Astrocyte (in vitro differentiated cells and primary cell): ENCODE measurements at regions not wholly inside any gene's neighbourhood (a gene's known extent, or its start where the extent isn't known, plus 50 kb on each side); places are given as distances from the start of the nearest gene placed in this dataset.

Experiments
- DNase-seq: peaks from one replicate; pipeline ENCODE4 v3.0.0-alpha.2; 2010; ENCODE audit warnings: low read depth
- FAIRE-seq: peaks from 2 replicates; lab custom pipeline; 2011; peaks lifted over from hg19 to GRCh38; lab: Jason Lieb, UNC
- H2AFZ ChIP-seq: 2 replicates; pipeline ENCODE4 v1.6.0; 2012; ENCODE audit warnings: low read depth, low read length, inconsistent platforms
- H3K27ac ChIP-seq: 2 replicates; pipeline ENCODE4 v1.5.1; 2011; ENCODE audit warnings: low read depth, low read length, inconsistent platforms
- H3K27me3 ChIP-seq: 2 replicates; pipeline ENCODE4 v1.6.0; 2011; ENCODE audit warnings: low read length, inconsistent platforms; ENCODE audit not compliant: insufficient read depth
- H3K36me3 ChIP-seq: 2 replicates; pipeline ENCODE4 v1.5.1; 2011; ENCODE audit warnings: low read length, inconsistent platforms; ENCODE audit not compliant: insufficient read depth
- H3K4me1 ChIP-seq: 2 replicates; pipeline ENCODE4 v1.5.1; 2011; ENCODE audit warnings: low read length, inconsistent platforms; ENCODE audit not compliant: insufficient read depth
- H3K4me2 ChIP-seq: 2 replicates; pipeline ENCODE4 v1.6.0; 2012; ENCODE audit warnings: low read length, inconsistent platforms
- H3K4me3 ChIP-seq: 2 replicates; pipeline ENCODE4 v1.5.1; 2011; ENCODE audit warnings: low read depth, mild to moderate bottlenecking, low read length, inconsistent platforms; ENCODE audit not compliant: insufficient read depth
- H3K79me2 ChIP-seq: 2 replicates; pipeline ENCODE4 v1.6.0; 2012; ENCODE audit warnings: mild to moderate bottlenecking, low read length, inconsistent platforms; ENCODE audit not compliant: insufficient read depth
- H3K9ac ChIP-seq: 2 replicates; pipeline ENCODE4 v1.6.0; 2012; ENCODE audit warnings: mild to moderate bottlenecking, low read length, inconsistent platforms
- H3K9me3 ChIP-seq: 2 replicates; pipeline ENCODE4 v1.5.1; 2012; ENCODE audit warnings: low read depth, mild to moderate bottlenecking, low read length, inconsistent platforms; ENCODE audit not compliant: insufficient read depth
- H4K20me1 ChIP-seq: 2 replicates; pipeline ENCODE4 v1.6.0; 2012; ENCODE audit warnings: low read length, inconsistent platforms; ENCODE audit not compliant: insufficient read depth
- H3K27ac Mint-ChIP-seq: one replicate; pipeline ENCODE4 v1.8.0; 2021; ENCODE audit warnings: mild to moderate bottlenecking, mixed read lengths; ENCODE audit not compliant: unreplicated experiment
- H3K27me3 Mint-ChIP-seq: one replicate; pipeline ENCODE4 v1.8.0; 2021; ENCODE audit warnings: low read depth, mixed read lengths; ENCODE audit not compliant: unreplicated experiment
- H3K36me3 Mint-ChIP-seq: one replicate; pipeline ENCODE4 v1.8.0; 2021; ENCODE audit warnings: low read depth, mixed read lengths; ENCODE audit not compliant: unreplicated experiment
- H3K4me1 Mint-ChIP-seq: one replicate; pipeline ENCODE4 v1.8.0; 2021; ENCODE audit warnings: low read depth, mixed read lengths; ENCODE audit not compliant: unreplicated experiment
- H3K4me3 Mint-ChIP-seq: one replicate; pipeline ENCODE4 v1.8.0; 2021; ENCODE audit warnings: mild to moderate bottlenecking, moderate library complexity, mixed read lengths; ENCODE audit not compliant: unreplicated experiment
- H3K9me3 Mint-ChIP-seq: one replicate; pipeline ENCODE4 v1.8.0; 2021; ENCODE audit warnings: mild to moderate bottlenecking, mixed read lengths; ENCODE audit not compliant: unreplicated experiment
- EZH2 ChIP-seq: IDR thresholded peaks from 2 replicates; pipeline ENCODE4 v1.6.1; 2012; ENCODE audit warnings: mild to moderate bottlenecking, low read length, inconsistent platforms; ENCODE audit not compliant: insufficient read depth
- TF ChIP-seq, protein P1 (sequence below): IDR thresholded peaks from 2 replicates; pipeline ENCODE4 v1.5.1; 2011; ENCODE audit warnings: low read depth, mild to moderate bottlenecking, inconsistent platforms, low read length, moderate library complexity; ENCODE audit not compliant: insufficient read depth

DNA sequence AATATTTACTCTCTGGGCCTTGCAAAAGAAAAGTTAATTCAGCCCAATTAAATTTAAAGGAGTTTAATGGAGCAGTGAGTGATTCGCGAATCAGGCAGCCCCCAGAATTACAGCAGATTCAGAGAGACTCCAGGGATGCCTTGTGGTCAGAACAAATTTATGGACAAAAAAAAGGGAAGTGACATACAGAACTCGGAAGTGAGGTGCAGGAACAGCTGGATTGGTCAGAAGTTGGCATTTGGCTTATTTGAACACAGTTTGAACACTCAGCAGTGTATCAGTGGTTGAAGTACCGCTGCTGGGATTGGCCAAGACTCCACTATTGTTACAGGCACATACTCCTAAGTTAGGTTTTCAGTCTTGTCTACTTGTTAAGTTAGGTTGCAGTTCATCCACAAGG, 145.0 kb upstream of the GAP43 start:
- no peak overlapping the region for H3K4me3 ChIP-seq
- no peaks in the 10 kb centered on the region for H3K4me1 ChIP-seq
- H3K9me3 ChIP-seq: no peaks in the 10 kb centered on the region
- Mint-ChIP-seq H3K4me3 (no peak overlapping the region), H3K27me3 (peaks cover 2% of the 10 kb centered on the region), H3K27ac (no peak overlapping the region), H3K9me3 (no peaks in the 10 kb centered on the region), H3K4me1 (no peaks in the 10 kb centered on the region), H3K36me3 (no peaks in the 10 kb centered on the region)
- DNase-seq (no peak), FAIRE-seq (no peak)
- no peak overlapping the region for H3K27ac ChIP-seq
- TF ChIP-seq, protein P1, sequence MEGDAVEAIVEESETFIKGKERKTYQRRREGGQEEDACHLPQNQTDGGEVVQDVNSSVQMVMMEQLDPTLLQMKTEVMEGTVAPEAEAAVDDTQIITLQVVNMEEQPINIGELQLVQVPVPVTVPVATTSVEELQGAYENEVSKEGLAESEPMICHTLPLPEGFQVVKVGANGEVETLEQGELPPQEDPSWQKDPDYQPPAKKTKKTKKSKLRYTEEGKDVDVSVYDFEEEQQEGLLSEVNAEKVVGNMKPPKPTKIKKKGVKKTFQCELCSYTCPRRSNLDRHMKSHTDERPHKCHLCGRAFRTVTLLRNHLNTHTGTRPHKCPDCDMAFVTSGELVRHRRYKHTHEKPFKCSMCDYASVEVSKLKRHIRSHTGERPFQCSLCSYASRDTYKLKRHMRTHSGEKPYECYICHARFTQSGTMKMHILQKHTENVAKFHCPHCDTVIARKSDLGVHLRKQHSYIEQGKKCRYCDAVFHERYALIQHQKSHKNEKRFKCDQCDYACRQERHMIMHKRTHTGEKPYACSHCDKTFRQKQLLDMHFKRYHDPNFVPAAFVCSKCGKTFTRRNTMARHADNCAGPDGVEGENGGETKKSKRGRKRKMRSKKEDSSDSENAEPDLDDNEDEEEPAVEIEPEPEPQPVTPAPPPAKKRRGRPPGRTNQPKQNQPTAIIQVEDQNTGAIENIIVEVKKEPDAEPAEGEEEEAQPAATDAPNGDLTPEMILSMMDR: no peak
- no peaks in the 10 kb centered on the region for H3K79me2 ChIP-seq
- H2AFZ ChIP-seq: no peak overlapping the region
- no peak overlapping the region for H3K4me2 ChIP-seq
- H3K36me3 ChIP-seq: no peaks in the 10 kb centered on the region
- no peaks in the 10 kb centered on the region for H4K20me1 ChIP-seq
- no peak overlapping the region for H3K9ac ChIP-seq
- no peaks in the 10 kb centered on the region for H3K27me3 ChIP-seq

DNA sequence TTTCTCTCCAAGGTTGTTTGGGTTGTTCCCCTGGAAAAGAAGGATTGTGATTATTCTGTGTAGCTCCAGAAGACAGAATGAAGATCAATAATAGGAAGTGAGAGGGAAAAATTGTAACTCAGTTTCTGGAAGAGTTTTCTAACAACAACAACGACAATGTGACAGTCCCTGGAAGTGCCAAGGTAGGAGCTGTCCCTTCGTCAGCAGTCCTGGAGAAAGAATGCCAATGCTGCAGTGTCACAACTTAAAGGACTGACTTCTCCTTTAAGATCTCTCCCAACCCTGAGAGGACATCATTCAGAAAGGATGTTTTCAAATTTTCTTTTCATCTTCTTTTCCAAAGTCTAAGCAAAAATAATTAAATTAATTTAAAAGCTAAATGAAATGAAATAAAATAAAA, 136.4 kb upstream of the GAP43 start:
- Histone ChIP-seq H3K36me3 (no peaks in the 10 kb centered on the region), H3K27ac (no peak overlapping the region), H3K79me2 (no peaks in the 10 kb centered on the region), H2AFZ (no peak overlapping the region), H3K9ac (no peak overlapping the region), H3K4me1 (no peaks in the 10 kb centered on the region), H4K20me1 (no peaks in the 10 kb centered on the region), H3K9me3 (no peaks in the 10 kb centered on the region), H3K4me3 (no peak overlapping the region), H3K4me2 (no peak overlapping the region), H3K27me3 (no peaks in the 10 kb centered on the region)
- Mint-ChIP-seq H3K9me3 (no peaks in the 10 kb centered on the region), H3K27me3 (peaks cover 4% of the 10 kb centered on the region), H3K27ac (no peak overlapping the region), H3K36me3 (no peaks in the 10 kb centered on the region), H3K4me1 (no peaks in the 10 kb centered on the region), H3K4me3 (no peak overlapping the region)
- no peak for TF ChIP-seq EZH2
- TF ChIP-seq, protein P1: no peak
- DNase-seq (no peak), FAIRE-seq (no peak)

DNA sequence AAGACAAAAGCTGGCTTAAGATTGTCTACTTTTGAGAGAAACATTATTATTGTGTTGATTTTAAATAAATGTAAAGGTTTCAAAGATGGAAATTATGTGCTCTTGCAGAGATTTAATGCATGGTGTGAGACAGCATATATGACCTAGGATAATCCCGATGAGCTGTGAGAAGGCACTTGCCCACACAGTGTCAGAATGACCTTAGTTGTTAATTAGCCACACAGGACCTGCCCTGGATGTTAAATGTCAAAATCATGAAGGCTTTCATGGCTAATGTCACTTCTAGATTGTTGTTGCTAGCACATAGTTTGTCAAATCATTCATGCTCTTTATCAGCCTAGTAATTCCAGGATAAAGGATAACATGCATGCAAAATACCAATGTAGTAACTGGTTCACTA, 135.3 kb upstream of the GAP43 start:
- FAIRE-seq: no peak
- Histone ChIP-seq H3K4me3 (no peak overlapping the region), H4K20me1 (no peaks in the 10 kb centered on the region), H3K9me3 (no peaks in the 10 kb centered on the region), H3K9ac (no peak overlapping the region), H3K36me3 (no peaks in the 10 kb centered on the region), H3K27me3 (no peaks in the 10 kb centered on the region), H3K4me1 (no peaks in the 10 kb centered on the region), H3K4me2 (no peak overlapping the region), H3K27ac (no peak overlapping the region), H2AFZ (no peak overlapping the region), H3K79me2 (no peaks in the 10 kb centered on the region)
- Mint-ChIP-seq H3K36me3 (no peaks in the 10 kb centered on the region), H3K27me3 (peaks cover 4% of the 10 kb centered on the region), H3K4me1 (no peaks in the 10 kb centered on the region), H3K27ac (no peak overlapping the region), H3K4me3 (no peak overlapping the region), H3K9me3 (no peaks in the 10 kb centered on the region)
- DNase-seq: no peak
- no peak for TF ChIP-seq EZH2
- TF ChIP-seq, protein P1: no peak
